Endothelial cell (in vitro differentiated cells): ENCODE measurements at regions not wholly inside any gene's neighbourhood (a gene's known extent, or its start where the extent isn't known, plus 50 kb on each side); places are given as distances from the start of the nearest gene placed in this dataset.
A peak's percentile ranks its signal among the peaks of the same experiment; 100 is the strongest.

Experiments
- DNase-seq: peaks from one replicate; pipeline ENCODE4 v3.0.0; 2021; ENCODE audit warnings: low spot score
- H3K27ac Mint-ChIP-seq: one replicate; pipeline ENCODE4 v1.8.0; 2021; ENCODE audit warnings: mixed read lengths, inconsistent platforms; ENCODE audit not compliant: unreplicated experiment
- H3K27me3 Mint-ChIP-seq: one replicate; pipeline ENCODE4 v1.8.0; 2021; ENCODE audit warnings: mild to moderate bottlenecking, moderate library complexity, mixed read lengths, inconsistent platforms; ENCODE audit not compliant: unreplicated experiment
- H3K36me3 Mint-ChIP-seq: one replicate; pipeline ENCODE4 v1.8.0; 2021; ENCODE audit warnings: mild to moderate bottlenecking, low read depth, mixed read lengths, inconsistent platforms; ENCODE audit not compliant: unreplicated experiment
- H3K4me1 Mint-ChIP-seq: one replicate; pipeline ENCODE4 v1.8.0; 2021; ENCODE audit warnings: mild to moderate bottlenecking, mixed read lengths, inconsistent platforms; ENCODE audit not compliant: unreplicated experiment
- H3K4me3 Mint-ChIP-seq: one replicate; pipeline ENCODE4 v1.8.0; 2021; ENCODE audit warnings: mild to moderate bottlenecking, mixed read lengths, inconsistent platforms; ENCODE audit not compliant: unreplicated experiment
- H3K9me3 Mint-ChIP-seq: one replicate; pipeline ENCODE4 v1.8.0; 2021; ENCODE audit warnings: mixed read lengths, inconsistent platforms; ENCODE audit not compliant: unreplicated experiment
- TF ChIP-seq, protein P1 (sequence below): fragments of 200-600 bp; sonication (generic); IDR thresholded peaks from one replicate; pipeline ENCODE4 v1.5.0; 2021; ENCODE audit warnings: antibody characterized with exemption; ENCODE audit not compliant: unreplicated experiment

DNA sequence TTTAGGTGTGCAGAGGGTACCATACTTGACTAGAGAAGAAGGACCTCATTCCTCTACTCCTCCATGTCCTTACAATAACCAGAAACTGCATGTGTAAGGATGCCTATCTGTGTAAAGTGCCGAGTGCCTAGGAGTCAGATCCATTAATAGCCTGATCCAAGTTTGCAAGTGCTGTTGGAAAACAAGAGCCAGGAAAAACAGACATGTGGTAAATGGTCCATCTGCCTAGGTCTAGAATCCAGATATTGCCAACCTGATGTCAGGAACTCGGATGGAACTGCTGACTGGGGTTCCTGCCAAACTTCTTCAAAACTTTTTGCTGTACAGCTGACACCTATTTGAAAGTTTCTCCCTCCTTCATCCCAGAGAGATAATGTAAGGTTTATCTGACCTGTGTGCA lies 239.4 kb upstream of the CAMK1G start:
- Mint-ChIP-seq H3K36me3 (no peaks in the 10 kb centered on the region), H3K4me1 (peaks cover 15% of the 10 kb centered on the region), H3K9me3 (no peaks in the 10 kb centered on the region), H3K4me3 (no peak overlapping the region), H3K27ac (no peak overlapping the region), H3K27me3 (peaks cover 2% of the 10 kb centered on the region)
- DNase-seq = no peak
- TF ChIP-seq, protein P1, sequence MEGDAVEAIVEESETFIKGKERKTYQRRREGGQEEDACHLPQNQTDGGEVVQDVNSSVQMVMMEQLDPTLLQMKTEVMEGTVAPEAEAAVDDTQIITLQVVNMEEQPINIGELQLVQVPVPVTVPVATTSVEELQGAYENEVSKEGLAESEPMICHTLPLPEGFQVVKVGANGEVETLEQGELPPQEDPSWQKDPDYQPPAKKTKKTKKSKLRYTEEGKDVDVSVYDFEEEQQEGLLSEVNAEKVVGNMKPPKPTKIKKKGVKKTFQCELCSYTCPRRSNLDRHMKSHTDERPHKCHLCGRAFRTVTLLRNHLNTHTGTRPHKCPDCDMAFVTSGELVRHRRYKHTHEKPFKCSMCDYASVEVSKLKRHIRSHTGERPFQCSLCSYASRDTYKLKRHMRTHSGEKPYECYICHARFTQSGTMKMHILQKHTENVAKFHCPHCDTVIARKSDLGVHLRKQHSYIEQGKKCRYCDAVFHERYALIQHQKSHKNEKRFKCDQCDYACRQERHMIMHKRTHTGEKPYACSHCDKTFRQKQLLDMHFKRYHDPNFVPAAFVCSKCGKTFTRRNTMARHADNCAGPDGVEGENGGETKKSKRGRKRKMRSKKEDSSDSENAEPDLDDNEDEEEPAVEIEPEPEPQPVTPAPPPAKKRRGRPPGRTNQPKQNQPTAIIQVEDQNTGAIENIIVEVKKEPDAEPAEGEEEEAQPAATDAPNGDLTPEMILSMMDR = no peak

DNA sequence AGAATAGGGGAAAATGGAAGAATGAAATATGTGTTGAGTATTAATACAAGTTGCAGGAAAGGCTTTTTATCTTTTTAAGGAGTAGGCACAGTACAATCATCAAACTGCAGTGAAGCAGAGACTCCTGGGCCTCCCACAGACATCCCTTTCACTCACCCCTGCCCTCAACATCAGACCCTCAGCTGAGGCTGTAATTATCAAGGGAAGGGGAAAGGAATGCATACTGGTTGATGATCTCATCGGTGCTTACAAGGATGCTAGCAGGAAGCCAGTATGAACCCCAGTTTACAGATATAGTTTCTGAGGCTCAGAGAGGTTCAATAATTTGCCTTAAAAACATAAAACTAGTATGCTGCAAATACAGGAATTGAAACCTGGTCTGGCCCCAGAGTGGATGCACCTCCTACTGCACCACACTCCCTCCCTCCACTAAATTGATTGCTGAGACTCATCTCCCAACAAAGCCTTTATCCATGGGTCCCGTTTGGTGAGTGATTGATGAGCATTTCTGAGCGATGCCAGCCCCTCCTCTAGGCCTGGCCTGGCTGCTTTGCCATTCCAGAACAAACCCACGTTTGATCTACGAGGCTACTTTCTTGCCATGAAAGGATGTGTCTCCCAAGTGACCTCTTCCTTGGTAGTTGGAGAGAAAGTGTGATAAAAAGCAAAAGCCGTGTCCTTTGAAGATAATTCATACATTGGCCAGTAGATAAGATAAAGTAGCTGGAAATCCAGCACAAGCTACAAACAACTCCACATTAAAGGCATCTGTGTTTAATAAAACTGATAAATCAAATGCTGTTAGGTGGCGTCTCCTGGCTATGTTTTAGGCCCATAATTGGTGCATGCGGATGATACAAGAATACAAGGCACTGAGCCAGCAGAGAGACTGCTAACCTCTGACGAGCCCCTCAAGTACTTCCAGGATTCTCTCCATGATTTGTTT lies 233.9 kb upstream of the CAMK1G start:
- Mint-ChIP-seq H3K9me3 (no peaks in the 10 kb centered on the region), H3K4me3 (no peak overlapping the region), H3K36me3 (no peaks in the 10 kb centered on the region), H3K4me1 (no peaks in the 10 kb centered on the region), H3K27me3 (no peaks in the 10 kb centered on the region), H3K27ac (no peak overlapping the region)
- TF ChIP-seq, protein P1 = no peak
- no peak for DNase-seq

DNA sequence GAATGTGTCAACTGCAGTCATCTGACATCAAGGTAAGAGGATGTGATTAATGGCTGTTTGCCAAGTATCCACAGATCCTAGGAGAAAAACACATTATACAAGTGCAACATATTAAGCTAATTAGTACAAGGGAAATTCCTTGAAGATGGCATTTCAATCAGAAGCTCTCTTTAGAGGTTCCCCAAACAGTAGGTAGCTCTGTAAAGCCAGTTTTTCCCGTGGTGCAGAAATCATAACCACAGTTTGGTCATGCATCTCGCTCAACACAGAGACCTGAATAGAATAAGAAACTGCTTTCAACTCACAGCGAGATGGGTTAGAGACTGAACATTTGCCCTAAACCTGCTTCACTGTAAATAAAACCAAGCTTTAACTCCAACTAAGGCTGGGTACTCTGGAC lies 230.5 kb upstream of the CAMK1G start:
- no peak for DNase-seq
- Mint-ChIP-seq H3K36me3 (no peaks in the 10 kb centered on the region), H3K4me1 (no peaks in the 10 kb centered on the region), H3K27me3 (no peaks in the 10 kb centered on the region), H3K9me3 (no peaks in the 10 kb centered on the region), H3K4me3 (no peak overlapping the region), H3K27ac (no peak overlapping the region)
- TF ChIP-seq, protein P1 = no peak

DNA sequence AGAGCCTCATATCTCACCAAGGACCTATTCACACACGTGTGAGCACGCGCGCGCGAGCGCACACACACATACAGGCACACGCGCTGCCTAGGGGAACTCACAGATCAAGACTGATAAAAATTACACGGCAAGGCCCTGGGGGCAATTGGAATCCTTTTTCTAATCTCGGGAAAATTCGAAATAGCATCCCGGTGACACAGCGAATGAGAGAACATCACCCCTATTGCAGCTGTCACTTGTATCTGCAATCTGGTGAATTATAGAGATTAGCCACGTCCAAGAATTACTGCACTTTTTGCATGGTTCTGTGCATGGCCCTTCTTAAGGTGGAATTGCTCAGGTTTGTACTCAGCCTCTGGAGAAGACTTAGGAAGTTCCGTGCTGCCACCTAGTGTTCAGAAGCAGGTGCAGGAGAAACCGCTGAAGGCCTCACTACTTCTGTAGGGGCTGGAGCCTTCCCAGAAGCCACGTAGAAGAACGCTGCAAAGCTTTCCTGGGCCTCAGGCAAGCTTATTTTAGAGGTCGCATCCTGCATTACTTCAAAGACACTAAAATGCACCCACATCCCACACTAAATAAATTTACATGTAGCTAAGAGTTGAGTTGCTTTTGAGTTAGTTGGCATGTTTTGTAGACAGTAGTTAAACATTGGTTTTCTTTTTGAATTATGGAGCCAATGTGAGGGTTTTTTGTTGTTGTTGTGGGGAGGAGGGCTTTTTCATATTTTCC lies 229.2 kb upstream of the CAMK1G start:
- Mint-ChIP-seq H3K9me3 (no peaks in the 10 kb centered on the region), H3K36me3 (no peaks in the 10 kb centered on the region), H3K4me3 (no peak overlapping the region), H3K27me3 (no peaks in the 10 kb centered on the region), H3K4me1 (no peaks in the 10 kb centered on the region), H3K27ac (no peak overlapping the region)
- DNase-seq = peak; percentile 73
- TF ChIP-seq, protein P1 = peak; percentile 76

DNA sequence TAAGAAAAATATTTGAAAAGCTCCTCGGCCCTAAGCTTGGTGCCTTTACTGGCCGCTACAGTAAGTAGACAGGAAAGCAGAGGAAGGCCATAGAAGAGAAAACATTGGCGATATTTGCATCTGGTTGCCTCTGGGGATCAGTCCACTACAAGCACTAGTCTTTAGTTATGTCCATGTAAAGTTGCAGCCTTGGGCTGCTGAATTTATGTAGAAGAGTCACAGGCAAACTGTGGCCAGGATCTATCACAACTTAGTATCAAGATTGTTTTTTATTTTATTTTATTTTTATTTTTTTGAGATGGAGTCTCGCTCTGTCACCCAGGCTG lies 228.7 kb upstream of the CAMK1G start:
- H3K27ac Mint-ChIP-seq = no peak overlapping the region
- H3K4me1 Mint-ChIP-seq = no peaks in the 10 kb centered on the region
- TF ChIP-seq, protein P1 = no peak
- no peak overlapping the region for H3K4me3 Mint-ChIP-seq
- no peak for DNase-seq
- no peaks in the 10 kb centered on the region for H3K9me3 Mint-ChIP-seq
- no peaks in the 10 kb centered on the region for H3K27me3 Mint-ChIP-seq
- H3K36me3 Mint-ChIP-seq = no peaks in the 10 kb centered on the region
